HG03575 (cell line): ENCODE measurements at regions not wholly inside any gene's neighbourhood (a gene's known extent, or its start where the extent isn't known, plus 50 kb on each side); places are given as distances from the start of the nearest gene placed in this dataset.
"Not testable (repeated sequence)": the region's sequence is repeated elsewhere in the genome, so short reads cannot be mapped to it uniquely, and the experiment has no call there.

Experiments
- ATAC-seq: cut with Tn5 transposase; IDR thresholded peaks from one replicate; pipeline ENCODE4 v1.9.1; 2021; ENCODE audit not compliant: unreplicated experiment, insufficient number of reproducible peaks, low FRiP score; ENCODE audit errors: extremely low read depth

DNA sequence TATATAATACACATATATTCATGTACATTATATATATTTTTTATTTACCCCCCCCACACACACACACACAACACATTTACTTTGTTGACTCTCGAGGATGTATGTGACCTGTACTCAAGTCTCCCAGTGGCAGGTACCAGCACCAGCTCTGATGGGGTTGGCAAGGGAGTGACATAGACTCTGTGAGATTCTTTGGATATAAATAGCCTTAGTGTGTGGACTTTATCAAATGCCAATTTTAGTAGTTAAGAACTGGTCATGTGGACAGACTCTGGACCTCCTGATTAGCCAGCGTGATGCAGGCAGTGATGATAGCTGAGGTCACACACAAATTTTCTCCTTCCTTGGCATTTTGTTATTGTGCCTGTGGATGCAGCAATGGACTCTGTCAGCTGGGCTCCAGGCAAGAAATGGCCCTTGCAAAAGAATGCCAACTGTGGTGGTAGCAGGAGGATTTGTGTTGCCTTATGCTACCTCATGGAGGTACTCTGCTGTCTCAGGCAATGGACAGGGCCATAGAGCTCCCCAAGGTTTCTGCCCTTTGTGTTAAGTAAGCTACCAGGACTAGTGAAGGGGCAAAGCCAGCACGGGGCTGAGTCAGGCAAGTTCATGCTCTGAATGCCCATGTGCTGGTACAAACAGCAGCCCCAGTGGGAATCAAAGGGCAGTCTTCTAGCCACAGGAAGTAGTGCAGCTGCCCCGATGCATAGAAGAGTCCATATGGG is 224.6 kb upstream of the ZWINT start:
- no peak for ATAC-seq

DNA sequence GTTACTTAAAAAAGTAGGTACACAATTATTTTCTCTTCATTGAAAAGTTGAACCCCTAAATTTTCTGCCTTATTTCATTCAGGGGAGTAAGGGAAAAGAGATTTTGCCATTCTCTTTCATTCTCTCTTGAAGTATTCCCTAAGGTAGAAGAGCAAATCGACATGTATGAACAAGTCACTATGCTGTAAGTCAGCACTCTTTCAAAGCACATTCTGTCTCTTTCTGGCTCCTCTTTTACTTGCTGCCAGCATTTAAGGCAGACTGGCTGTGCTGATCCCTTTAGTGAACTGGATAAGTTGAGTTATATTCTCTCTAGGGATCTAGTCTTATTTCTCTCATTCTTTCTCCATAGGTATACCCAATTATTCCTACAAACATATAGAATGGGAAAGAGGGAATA is 222.3 kb upstream of the ZWINT start:
- no peak for ATAC-seq

DNA sequence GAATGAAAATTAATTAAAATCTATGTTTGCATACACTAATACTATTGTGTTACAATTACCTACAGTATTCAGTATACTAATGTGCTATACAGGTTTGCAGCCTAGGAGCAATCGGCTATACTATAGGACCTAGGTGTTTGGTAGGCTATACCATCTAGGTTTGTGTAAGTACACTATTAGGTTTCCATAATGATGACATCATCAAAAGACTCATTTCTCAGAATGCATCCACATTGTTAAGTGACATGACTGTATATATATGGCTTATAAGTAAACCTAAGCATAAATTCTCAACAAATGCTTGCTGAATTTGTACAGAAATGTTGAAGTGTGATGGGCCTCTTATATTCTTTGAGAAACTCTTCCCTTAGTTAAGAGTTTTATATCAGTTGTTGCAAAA is 206.5 kb upstream of the ZWINT start:
- ATAC-seq: no peak

DNA sequence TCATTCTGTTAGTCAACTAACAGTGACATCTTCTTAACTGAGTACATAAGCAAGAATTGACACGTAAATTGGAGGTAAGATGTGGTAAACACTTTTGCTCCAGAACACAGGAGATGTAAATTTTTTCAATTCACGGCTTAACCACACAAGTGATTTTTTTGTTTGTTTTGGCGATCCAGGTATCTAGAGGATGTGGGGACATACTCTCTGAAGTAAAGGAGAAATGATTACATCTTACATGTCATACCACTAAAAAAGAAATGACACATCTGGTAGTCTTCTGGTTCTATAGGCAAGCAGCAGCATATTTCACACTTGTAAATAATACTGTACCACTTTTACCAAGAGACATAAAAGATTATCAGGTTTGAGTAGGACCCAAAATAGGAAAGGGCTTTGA is 200.3 kb upstream of the ZWINT start:
- ATAC-seq: no peak

DNA sequence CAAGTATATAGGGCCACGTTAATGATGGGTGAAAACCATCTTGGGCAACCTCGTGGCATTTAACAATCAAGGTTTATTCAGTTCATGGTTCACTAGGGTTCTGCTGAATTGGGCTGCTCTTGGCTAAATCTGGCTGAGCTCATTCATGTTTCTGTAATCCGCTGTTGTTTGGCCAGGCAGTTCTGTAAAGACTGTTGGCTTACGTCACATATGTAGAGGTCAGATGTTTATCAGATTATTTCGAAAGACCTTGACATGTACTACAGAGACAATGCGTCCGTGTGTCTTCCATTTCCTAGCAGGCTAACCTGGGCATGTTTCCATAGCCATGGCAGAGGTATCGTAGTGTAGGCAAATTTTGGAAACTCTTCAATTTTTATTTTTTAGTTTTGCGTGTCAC is 190.0 kb upstream of the ZWINT start:
- no peak for ATAC-seq

DNA sequence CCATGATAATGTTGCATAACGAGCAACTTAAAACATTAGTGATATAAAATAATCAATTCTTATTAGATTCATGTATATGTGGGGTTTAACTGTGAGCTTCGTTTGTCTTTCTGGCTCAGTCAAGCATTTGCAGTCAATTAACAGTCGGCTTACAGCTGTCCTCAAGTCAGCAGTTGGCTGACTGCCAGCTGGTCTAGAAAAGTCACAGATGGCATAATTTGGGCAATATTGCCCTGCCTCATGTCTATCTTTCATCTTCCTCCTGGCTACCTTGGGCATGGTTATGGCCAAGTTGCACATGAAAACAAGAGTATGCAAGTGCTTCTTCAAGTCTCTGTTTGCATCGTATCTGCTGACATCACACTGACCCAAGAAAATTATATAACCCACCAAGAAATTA is 186.1 kb upstream of the ZWINT start:
- no peak for ATAC-seq

DNA sequence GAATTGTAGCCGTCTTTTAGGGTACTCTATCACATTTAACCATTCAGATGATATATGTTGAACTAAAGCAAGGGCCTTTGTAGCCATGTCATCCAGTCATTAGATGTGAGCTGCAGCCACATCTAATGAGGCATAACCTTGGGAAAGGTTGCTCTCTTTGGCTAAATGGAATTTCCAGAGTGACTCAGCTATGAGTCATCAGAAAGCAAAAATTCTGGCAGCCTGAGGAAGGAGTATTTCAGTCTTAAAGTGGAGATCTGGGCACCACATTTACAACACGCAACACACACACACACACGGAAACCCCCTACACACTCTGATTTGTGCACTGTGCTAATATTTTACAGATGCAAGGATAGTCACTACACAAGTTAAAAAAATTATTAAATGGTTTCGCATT is 176.9 kb upstream of the ZWINT start:
- ATAC-seq: no peak

DNA sequence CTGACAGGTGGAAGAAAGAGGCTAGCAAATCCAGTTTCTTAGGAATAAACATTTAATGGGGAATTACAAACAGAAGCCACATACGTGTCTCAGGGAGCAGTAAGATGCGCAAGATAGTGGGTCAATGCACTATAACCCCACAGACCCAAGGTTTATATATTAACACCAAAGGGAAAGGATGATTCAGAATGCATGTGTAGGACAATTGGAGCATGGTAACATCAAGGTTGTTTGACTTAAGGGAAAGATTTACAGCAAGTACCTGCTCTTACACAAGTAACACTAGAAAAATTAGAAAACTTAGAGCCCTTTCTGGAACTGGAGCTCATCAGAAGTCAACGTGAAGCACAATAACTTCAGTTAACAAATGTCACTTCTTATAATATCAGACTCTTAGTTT is 161.1 kb upstream of the ZWINT start:
- no peak for ATAC-seq

DNA sequence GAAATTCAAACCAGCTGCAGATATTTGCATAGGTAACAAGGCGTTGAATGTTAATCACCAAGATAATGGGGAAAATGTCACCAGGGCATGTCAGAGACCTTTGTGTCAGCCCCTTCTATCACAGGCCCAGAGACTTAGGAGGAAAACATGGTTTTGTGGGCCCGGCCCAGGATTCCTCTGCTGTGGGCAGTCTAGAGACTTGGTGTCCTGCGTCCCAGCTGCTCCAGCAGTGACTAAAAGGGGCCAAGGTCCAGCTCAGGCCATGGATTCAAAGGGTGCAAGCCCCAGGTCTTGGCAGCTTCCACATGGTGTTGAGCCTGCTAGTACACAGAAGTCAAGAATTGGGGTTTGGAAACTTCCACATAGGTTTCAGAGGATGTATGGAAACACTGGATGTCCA is 147.5 kb upstream of the ZWINT start:
- ATAC-seq: no peak

DNA sequence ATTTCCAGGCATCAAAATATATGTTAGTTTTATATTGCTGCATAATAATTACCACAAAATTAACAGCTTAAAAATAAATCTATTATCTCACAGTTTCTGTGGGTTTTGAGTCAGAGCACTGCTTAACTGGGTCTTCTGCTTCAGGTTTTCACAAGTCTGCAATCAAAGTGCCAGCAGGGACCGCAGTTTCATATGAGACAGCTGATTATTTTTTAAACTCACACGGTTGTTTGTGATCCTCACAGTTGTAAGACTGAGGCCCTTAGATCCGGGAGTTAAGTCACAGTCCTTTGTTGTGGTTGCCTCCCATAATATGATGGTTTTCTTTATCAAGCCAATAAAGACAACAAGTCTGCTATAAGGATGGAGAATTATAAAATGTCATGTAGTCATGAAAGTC is 146.0 kb upstream of the ZWINT start:
- ATAC-seq: no peak

DNA sequence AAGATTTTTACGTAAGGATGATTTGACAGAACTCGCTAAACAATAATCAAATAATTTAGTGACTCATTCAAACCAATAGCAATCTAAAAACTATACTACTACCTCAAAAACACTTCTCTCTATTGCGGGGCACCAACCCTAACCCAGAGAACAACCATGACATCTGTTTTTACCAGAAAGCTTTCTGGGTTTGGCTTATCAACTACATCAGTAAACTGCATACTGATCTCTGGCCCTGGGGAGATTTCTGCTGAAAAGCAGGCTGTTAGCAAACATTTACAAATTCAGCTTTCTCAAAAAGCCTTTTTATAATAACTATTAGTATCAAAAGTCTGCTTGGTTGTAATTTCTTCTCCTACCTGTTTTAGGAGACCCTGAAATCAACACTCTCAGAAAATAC is 144.5 kb upstream of the ZWINT start:
- no peak for ATAC-seq

DNA sequence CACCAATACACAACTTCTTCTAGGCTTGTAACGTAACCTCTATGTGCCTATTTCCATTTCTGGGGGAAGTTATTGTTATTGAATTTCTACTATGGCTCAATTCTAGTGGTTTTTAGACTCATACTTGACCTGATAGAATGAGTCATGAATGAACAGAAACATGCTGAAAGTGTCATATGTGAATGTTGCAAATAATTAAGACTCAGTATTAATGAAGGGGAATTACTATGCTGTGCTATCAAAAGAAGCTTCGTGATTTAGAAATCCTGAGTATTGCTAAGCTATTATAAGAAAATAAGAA is 135.1 kb upstream of the ZWINT start:
- ATAC-seq: no peak

DNA sequence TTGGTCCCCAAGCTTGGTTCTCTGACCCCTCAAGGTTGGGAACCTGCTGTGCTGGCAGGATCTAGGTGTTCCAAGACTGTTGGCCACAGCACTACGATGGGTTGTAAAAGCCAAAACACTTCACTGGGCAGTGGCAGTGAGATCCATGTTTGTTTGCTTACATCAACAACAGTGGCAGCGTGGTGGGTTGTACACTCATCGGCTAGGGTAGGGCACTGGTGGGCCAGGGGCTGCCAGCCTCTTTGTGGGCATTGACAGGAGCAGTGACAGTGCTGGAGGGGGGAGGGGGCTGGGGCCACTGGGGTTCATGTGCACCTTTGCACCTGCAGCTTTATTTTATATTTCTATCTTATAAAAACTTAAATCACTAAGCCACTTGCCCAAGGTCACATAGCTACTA is 126.7 kb upstream of the ZWINT start:
- no peak for ATAC-seq

DNA sequence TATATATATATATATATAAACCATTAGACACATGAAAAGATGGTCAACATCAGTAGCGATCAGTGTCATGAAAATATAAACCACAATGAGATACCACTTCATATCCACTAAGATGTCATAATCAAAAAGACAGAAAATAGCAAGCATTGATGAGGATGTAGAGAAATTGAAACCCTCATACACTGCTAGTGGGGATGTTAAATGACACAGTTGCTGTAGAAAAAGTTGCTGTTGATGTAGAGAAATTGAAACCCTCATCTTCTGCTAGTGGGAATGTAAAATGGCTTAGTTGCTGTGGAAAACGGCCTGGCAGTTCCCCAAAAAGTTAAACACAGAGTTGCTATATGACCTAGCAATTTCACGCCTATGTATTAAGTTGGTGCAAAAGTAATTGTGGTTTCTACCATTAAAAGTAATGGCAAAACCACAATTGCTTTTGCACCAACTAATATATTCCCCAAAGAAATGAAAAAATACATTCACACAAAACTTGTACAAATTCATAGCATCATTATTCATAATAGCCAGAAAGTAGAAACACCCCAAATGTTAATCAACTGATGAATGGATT is 120.5 kb upstream of the ZWINT start:
- no peak for ATAC-seq

DNA sequence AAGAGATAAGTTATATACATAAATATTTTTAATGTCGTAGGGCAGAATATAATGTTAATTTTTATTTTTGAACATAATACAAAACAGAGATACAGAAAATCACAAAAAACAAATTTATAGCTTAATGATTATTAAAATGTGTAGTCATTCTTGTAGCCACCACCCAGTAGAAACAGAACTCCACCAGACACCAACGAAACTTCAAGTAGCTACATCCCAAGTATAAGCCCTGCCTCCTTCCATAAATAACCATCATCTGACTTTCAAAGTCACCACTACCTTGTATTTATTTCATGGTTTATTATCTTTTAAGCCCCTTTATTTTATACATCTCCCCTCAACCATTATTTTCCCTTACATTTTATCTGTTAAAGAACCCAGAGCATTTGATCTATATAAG is 111.9 kb upstream of the ZWINT start:
- ATAC-seq: no peak

DNA sequence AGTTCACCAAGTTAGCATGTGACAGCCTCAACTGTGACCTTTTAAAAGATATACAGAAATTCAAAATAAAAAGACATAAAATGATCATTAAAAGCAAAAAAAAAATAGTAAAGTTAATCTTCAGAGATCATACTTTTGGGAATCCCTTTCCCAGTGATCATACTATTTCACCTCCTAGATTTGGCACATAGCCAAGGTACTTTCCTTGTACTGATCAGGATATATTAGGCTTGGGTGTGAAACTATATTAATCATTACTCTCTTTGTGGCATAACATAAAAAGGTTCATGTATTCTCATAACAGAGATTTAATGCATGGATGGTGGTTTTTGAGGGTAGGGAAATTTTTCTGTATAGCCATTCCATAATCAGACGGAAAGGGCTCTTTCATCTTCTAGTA is 109.6 kb upstream of the ZWINT start:
- ATAC-seq: no peak

DNA sequence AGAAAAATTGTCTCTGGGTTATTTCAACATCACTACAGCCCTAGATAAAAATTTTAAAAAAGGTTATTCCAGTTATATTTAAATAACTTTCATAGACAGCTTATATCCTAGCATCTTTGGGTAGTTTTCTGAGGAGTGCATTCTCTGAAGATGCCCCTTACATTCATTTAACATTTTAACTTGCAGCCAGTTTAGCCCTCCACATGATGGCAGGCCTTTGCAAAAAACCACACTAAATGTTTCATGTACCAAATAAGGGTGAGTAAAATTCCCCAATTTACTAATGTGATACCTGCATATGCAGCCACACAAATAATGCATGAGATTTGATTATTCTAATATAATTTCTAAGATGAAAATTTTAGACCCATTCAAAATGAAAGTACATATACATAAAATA is 108.4 kb upstream of the ZWINT start:
- ATAC-seq: no peak

DNA sequence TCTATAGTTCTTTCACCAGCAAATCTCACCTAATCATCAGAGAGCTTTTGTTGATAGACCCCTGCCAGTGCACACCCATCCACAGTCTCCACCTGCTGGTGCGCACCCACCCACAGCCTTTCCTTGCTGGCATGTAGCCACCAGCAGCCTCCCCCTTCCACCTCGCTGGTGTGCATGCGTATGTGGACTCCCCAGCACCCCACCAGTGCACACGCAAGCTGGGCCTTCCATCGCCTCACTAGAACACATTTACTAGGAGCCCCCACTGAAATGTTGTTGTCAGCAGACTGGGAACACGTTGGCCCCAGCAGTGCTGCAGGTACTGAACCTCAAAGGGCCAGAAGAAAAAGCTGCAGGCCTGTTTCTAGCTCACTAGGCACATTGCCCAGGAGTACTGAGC is 104.9 kb upstream of the ZWINT start:
- ATAC-seq: no peak

DNA sequence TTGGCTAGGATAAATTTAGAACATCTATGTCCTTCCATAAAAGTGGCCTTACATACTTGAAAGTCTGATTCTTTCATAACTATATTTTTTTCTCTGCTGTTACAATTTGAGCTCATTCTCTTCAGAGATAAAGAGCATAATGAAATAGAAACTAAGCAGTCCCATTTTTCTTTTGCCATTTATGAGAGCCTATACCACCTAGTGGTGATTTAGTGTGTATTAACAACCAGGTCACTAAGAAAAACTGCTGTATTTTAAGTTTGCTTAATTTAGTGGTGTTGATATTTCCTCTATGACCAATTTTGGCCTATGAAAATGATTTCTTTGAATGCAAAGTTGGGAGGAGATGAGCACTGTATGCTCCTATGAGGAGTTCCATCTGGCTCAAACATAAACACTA is 88.7 kb upstream of the ZWINT start:
- ATAC-seq: no peak

DNA sequence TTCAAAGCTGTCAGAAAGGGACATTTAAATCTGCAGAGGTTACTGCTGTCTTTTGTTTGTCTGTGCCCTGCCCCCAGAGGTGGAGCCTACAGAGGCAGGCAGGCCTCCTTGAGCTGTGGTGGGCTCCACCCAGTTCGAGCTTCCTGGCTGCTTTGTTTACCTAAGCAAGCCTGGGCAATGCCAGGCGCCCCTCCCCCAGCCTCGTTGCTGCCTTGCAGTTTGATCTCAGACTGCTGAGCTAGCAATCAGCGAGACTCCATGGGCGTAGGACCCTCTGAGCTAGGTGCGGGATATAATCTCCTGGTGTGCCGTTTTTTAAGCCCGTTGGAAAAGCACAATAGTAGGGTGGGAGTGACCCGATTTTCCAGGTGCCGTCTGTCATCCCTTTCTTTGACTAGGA is 86.6 kb upstream of the ZWINT start:
- ATAC-seq: not testable (repeated sequence)

DNA sequence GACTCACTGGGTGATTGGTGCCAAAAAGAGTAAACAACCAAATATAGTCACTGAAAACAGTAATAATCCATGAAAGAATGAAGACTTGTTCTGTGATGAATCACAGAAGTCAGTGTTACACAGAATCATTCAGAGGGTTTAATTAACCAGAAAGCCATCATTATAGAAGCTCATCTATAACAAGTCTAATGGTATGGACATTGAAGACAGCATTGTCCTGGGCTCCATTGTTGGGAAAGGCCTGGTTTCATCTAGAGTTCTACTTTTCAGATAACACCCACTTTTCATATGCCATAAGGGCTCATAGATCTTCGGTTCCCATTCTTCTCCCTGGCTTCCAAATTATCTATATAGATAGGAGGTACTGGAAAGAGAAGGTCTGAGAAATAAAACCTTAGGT is 80.3 kb upstream of the ZWINT start:
- not testable (repeated sequence) for ATAC-seq
